PC-9 (cell line): ENCODE measurements at regions not wholly inside any gene's neighbourhood (a gene's known extent, or its start where the extent isn't known, plus 50 kb on each side); places are given as distances from the start of the nearest gene placed in this dataset.

ENCODE experiments used
- BruUV-seq: library from RNA; stranded (reverse); fragments of 400-500 nt; replicated peaks from 2 replicates; lab custom pipeline; 2021; lab: Mats Ljungman, UMichigan
- CTCF ChIA-PET: fragments of 300-600 bp; sonication (Branson Sonifier 250); formaldehyde crosslinking; loops from one replicate; lab custom pipeline; 2022; ENCODE audit warnings: antibody characterized with exemption; lab: Charles Lee
- POLR2A ChIA-PET: fragments of 300-600 bp; sonication (Branson Sonifier 250); formaldehyde crosslinking; loops from one replicate; lab custom pipeline; 2022; ENCODE audit warnings: antibody characterized with exemption; ENCODE audit not compliant: unreplicated experiment; lab: Charles Lee
- DNase-seq, 2 experiments: peaks; one replicate each; pipeline versions ENCODE4 v3.0.0 to v3.0.0-alpha.2; 2015 to 2022; ENCODE audit warnings: mixed read lengths in 1 of 2
- H2AFZ ChIP-seq: fragments of 200-600 bp; sonication (generic); 2 replicates; pipeline ENCODE4 v1.8.1; 2017; ENCODE audit warnings: antibody characterized with exemption
- H3F3A ChIP-seq: fragments of 200-600 bp; sonication (generic); 2 replicates; pipeline ENCODE4 v1.8.1; 2017; ENCODE audit warnings: antibody characterized with exemption, mild to moderate bottlenecking, low read depth; ENCODE audit not compliant: insufficient read depth
- H3K27ac ChIP-seq: fragments of 200-600 bp; sonication (generic); 2 replicates; pipeline ENCODE4 v1.6.1; 2016; ENCODE audit warnings: mixed run types
- H3K27me3 ChIP-seq: fragments of 200-600 bp; sonication (generic); 2 replicates; pipeline ENCODE4 v1.6.1; 2016; ENCODE audit warnings: low read depth, mixed run types; ENCODE audit not compliant: insufficient read depth
- H3K36me3 ChIP-seq: fragments of 200-600 bp; sonication (generic); 2 replicates; pipeline ENCODE4 v1.6.1; 2016; ENCODE audit warnings: low read depth, mixed run types
- H3K4me1 ChIP-seq: fragments of 200-600 bp; sonication (generic); replicated peaks from 2 replicates; pipeline ENCODE4 v1.6.1; 2016; ENCODE audit warnings: mixed run types; ENCODE audit not compliant: insufficient read depth
- H3K4me2 ChIP-seq: fragments of 200-600 bp; sonication (generic); 2 replicates; pipeline ENCODE4 v1.6.1; 2017; ENCODE audit warnings: mixed run types
- H3K4me3 ChIP-seq: fragments of 200-600 bp; sonication (generic); 2 replicates; pipeline ENCODE4 v1.6.1; 2016; ENCODE audit warnings: mixed run types
- H3K79me2 ChIP-seq: fragments of 200-600 bp; sonication (generic); 2 replicates; pipeline ENCODE4 v1.6.1; 2017; ENCODE audit warnings: low read depth, mixed run types
- H3K9me2 ChIP-seq: fragments of 200-600 bp; sonication (generic); 2 replicates; pipeline ENCODE4 v1.8.1; 2017; ENCODE audit warnings: mild to moderate bottlenecking; ENCODE audit not compliant: insufficient read depth
- H3K9me3 ChIP-seq: fragments of 200-600 bp; sonication (generic); 2 replicates; pipeline ENCODE4 v1.8.1; 2016; ENCODE audit warnings: low read depth; ENCODE audit not compliant: insufficient read depth
- H4K20me1 ChIP-seq: fragments of 200-600 bp; sonication (generic); 2 replicates; pipeline ENCODE4 v1.8.1; 2017; ENCODE audit not compliant: insufficient read depth
- EZH2 ChIP-seq: fragments of 200-600 bp; sonication (generic); IDR thresholded peaks from 2 replicates; pipeline ENCODE4 v1.8.0; 2017; ENCODE audit warnings: antibody characterized with exemption, low read depth
- intact Hi-C: fragments of 100-400 bp; cut with micrococcal nuclease; formaldehyde crosslinking; loops from one replicate; pipeline ENCODE4 v1.10.0; 2022; ENCODE audit not compliant: unreplicated experiment
- TF ChIP-seq, protein P1 (sequence below): fragments of 200-600 bp; sonication (generic); conservative IDR thresholded peaks from 2 replicates; pipeline ENCODE4 v1.6.1; 2017; ENCODE audit warnings: mixed run types, antibody characterized with exemption, mild to moderate bottlenecking, moderate library complexity

- Histone ChIP-seq H2AFZ (no peak overlapping the region), H3K4me1 (no peaks in the 10 kb centered on the region), H3F3A (no peaks in the 10 kb centered on the region), H3K4me3 (no peak overlapping the region), H3K27ac (no peak overlapping the region), H4K20me1 (no peaks in the 10 kb centered on the region), H3K4me2 (no peak overlapping the region), H3K9me3 (peaks cover 3% of the 10 kb centered on the region; the same call in 1 of the 2 replicates), H3K27me3 (no peaks in the 10 kb centered on the region), H3K79me2 (no peaks in the 10 kb centered on the region), H3K9me2 (no peaks in the 10 kb centered on the region), H3K36me3 (no peaks in the 10 kb centered on the region)
- ChIA-PET POLR2A (no interaction called here), CTCF (interaction anchor here (0.6 kb wide), 1 partner anchor 331 kb away, joined by 4 read pairs; no protein-coding TSS in a partner anchor)
- no peak for DNase-seq
- no TSS peak for BruUV-seq
- no peak for TF ChIP-seq EZH2
- TF ChIP-seq, protein P1, sequence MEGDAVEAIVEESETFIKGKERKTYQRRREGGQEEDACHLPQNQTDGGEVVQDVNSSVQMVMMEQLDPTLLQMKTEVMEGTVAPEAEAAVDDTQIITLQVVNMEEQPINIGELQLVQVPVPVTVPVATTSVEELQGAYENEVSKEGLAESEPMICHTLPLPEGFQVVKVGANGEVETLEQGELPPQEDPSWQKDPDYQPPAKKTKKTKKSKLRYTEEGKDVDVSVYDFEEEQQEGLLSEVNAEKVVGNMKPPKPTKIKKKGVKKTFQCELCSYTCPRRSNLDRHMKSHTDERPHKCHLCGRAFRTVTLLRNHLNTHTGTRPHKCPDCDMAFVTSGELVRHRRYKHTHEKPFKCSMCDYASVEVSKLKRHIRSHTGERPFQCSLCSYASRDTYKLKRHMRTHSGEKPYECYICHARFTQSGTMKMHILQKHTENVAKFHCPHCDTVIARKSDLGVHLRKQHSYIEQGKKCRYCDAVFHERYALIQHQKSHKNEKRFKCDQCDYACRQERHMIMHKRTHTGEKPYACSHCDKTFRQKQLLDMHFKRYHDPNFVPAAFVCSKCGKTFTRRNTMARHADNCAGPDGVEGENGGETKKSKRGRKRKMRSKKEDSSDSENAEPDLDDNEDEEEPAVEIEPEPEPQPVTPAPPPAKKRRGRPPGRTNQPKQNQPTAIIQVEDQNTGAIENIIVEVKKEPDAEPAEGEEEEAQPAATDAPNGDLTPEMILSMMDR, result no peak
- intact Hi-C loops, result no loop called here
Measured at GRCh38 chr7:19489162-19489820, 219.5 kb downstream of the POLR1F start.

DNA sequence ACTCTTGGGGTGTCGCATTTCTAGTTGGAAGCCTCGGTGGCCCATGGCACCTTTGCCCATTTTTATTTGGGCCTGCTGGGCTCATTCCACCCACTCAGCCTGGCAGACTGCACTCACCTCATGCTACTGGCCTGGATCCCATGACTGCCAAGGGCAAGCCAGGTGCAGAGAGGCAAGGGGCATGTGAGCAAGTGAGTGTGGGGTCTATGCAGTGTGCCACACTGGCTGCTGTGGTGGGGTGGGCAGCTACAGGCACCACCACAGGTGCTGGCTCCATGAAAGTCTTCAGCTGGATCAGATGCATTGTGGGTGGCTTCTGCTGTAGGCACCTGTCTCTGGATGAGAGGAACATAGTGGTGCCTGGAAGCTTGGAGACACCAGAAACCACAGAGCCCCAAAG is 220.8 kb downstream of the POLR1F start:
- Histone ChIP-seq H4K20me1 (no peaks in the 10 kb centered on the region), H3K4me1 (no peaks in the 10 kb centered on the region), H3F3A (no peaks in the 10 kb centered on the region), H3K36me3 (no peaks in the 10 kb centered on the region), H2AFZ (no peak overlapping the region), H3K4me3 (no peak overlapping the region), H3K27ac (no peak overlapping the region), H3K79me2 (no peaks in the 10 kb centered on the region), H3K27me3 (no peaks in the 10 kb centered on the region), H3K9me2 (no peaks in the 10 kb centered on the region), H3K9me3 (no peaks in the 10 kb centered on the region), H3K4me2 (no peak overlapping the region)
- TF ChIP-seq, protein P1, result no peak
- TF ChIP-seq EZH2, result no peak
- no TSS peak for BruUV-seq
- POLR2A ChIA-PET, result no interaction called here
- no peak for DNase-seq
- CTCF ChIA-PET, result interaction anchor here (0.6 kb wide), 1 partner anchor 135 kb away, joined by 5 read pairs; no protein-coding TSS in a partner anchor
- intact Hi-C loops, result no loop called here

DNA sequence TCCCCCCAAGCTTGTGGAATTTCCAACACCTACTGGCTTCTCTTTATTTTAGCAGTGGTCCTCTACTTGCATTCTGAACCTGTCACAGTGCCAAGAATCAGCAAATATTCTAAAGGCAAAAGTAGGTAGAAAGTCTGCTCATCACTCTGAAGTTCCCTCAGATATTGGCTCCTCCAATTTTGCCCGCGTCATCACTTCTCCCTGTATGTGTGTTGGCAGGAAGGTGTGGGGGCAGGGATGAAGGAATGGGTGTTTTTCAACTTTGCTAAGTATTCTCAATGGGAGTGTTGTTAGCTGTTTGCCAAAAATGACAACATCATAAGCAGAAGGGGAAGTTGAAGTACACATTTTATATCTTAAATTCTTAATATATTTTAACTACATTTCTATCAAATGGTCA is 226.2 kb downstream of the POLR1F start:
- no TSS peak for BruUV-seq
- Histone ChIP-seq H3K9me3 (no peaks in the 10 kb centered on the region), H3K27ac (no peak overlapping the region), H3K27me3 (no peaks in the 10 kb centered on the region), H3F3A (no peaks in the 10 kb centered on the region), H3K79me2 (no peaks in the 10 kb centered on the region), H3K9me2 (no peaks in the 10 kb centered on the region), H3K4me1 (no peaks in the 10 kb centered on the region), H3K36me3 (no peaks in the 10 kb centered on the region), H3K4me2 (no peak overlapping the region), H4K20me1 (no peaks in the 10 kb centered on the region), H3K4me3 (no peak overlapping the region), H2AFZ (no peak overlapping the region)
- intact Hi-C loops, result no loop called here
- DNase-seq, result no peak
- TF ChIP-seq EZH2, result no peak
- TF ChIP-seq, protein P1, result no peak
- ChIA-PET POLR2A (no interaction called here), CTCF (no interaction called here)
